NCI-H2196 (cell line): ENCODE measurements at regions not wholly inside any gene's neighbourhood (a gene's known extent, or its start where the extent isn't known, plus 50 kb on each side); places are given as distances from the start of the nearest gene placed in this dataset.
"Not testable (repeated sequence)": the region's sequence is repeated elsewhere in the genome, so short reads cannot be mapped to it uniquely, and the experiment has no call there.

Source experiments
- DNase-seq: peaks from one replicate; lab custom pipeline; 2025; ENCODE audit not compliant: unreplicated experiment; lab: John Stamatoyannopoulos, UW

DNA sequence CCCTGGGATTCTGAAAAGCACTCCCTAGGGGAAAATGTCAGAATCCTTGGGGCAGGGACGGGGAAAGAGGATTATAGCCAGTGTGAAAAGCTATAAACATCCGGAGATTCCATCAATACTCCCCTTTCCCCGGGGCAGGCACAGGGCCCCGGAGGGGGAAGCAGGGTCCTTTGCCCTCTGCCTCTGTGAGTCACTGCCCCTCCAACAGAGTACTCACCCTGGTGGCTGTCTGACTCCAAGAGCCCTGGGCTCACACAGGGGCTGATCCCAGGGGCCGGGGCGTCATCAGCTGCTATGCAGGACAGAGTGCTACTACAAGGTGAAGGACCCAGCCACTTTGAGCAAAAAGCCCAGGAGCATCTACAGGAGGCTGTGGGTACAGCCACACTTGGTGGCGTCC is 133.0 kb upstream of the PRR20G start:
- no peak for DNase-seq

GRCh38 chr3:127419641-127420553 is 132.1 kb upstream of the PRR20G start:
- no peak for DNase-seq

- DNase-seq = no peak
Measured at GRCh38 chr3:127419182-127419581, 131.3 kb upstream of the PRR20G start.

DNA sequence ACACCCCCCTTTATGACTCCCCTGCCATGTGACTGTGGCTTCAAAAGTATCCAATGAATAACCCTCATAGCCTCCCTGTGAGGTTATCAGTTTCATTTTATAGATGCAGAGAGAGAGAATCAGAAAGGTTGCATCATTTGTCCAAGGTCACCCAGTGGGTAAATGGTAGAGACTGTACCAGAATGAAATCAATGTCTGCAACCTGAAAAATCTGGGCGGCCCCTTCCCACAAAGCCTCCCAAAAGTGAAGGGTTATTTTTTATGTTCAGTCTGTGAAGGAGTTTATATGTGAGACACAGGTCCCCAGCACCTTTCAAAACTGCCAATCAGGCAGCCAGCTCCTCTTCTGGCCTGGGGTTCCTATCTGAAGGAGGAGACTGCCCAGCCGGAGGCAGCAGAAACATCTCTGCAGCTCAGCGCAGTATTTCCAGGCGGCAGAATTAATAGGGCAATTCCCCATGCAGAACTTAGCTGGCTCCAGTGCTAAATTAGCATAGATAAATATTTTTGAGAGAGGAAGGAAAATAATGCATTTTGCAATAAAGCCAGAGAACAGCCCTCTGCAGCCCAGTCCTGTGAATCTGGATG is 130.8 kb upstream of the PRR20G start:
- no peak for DNase-seq

DNA sequence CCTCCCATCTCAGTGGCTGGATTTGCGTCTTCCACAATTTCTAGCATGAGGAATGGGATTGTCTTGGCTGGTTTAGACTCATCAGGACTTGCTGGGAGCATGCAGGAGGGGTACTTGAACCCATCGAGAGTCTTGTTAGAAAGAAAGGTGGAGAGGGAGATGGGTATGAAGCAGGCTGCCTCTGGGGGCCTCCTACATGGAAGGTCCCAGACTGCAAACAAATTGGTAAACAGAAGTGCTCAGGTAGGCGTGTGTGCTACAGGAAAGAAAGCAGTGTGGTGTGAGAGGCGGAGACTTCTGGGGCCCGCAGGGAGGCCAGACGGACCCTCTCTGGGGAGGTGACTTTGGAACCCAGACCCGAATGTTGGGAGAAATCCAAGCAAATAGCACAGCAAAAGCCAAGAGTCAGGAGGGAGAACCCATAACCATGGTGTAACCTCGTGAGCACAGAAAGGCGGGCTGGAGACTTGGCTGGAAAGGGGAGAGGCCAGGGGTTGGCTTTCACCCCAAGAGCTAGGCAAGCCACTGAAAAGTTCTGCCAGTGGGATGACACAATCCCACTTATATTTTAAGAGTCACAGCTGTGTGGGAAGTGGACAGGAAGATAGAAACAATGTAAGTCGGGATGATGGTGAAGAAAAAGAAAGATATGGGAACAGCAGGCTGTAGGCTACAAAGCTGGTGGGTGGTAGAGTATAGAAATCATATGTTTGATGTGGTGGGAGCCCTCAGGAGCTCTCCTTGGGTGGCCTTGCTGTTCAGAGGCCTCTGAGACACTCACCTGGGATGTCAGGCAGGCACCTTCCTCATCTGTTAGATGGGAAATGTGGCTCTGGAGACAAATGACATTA is 130.1 kb upstream of the PRR20G start:
- DNase-seq = no peak

- no peak for DNase-seq
Measured at GRCh38 chr3:127413871-127414270, 126.0 kb upstream of the PRR20G start.

GRCh38 chr3:127413318-127413673 is 125.5 kb upstream of the PRR20G start:
- DNase-seq = no peak

DNA sequence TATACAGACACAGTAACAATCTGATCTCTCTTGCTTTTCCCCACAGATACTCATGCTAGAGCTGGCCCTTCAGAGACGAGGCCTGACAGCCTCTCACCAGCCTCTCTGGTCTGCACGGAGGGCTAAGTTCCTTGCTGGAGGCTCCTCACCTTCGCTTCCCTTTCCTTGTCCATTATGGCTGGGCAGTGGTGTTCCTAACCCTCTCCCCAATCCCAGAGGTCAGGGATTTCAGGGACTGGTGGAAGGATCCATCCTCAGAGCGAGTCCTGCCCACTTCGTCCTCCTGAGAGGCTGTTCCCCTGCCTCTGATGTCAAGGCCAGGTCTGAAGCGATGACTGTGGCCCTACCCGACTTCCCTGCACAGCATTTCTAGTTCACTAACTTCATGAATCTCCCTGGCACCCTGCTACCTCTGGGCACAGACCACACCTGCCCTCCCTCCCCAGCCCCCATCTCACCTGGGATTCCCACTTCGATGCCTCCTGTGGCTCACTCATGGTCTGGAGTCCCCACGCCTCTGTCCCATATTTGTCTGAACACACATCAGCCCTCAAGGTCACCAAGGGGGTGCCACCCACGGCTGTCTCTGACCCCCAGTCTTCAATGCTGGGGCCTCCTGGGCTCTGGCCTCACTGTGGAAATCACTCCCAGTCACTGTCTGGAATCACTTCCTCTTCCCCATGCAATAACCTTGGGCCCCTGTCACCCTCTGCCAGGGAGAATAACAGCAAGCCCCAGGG is 124.9 kb upstream of the PRR20G start:
- no peak for DNase-seq

- DNase-seq = not testable (repeated sequence)
Measured at GRCh38 chr3:127411875-127412274, 124.0 kb upstream of the PRR20G start.

DNA sequence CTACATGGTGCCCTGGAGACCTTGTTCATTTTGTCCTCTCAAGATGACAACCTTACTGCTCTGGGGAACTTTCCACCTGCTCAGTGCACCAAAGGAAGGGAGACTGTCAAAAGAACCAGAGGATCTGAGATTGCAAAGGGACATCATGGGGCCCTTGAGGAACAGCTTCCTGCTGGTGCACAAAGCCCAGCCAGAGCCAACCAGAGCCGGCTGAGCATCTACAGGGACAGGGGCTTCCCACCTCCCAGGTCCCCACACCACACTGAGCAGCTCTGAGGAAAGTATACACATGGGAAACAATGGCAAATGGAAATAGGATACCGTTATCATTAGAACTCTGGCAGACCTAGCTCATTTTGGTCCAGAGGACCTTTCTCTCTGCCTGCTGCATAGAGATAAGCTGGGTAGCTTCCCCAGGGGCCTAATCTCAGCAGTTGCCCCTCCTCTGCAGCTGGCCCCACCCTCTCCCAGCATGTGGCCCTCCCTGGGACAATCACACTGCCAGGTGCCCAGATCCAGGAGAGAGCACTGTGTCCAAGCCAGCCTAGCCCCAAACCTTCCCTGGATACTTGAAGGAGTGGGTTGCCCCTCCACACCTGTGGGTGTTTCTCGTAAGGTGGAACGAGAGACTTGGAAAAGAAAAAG is 123.4 kb upstream of the PRR20G start:
- no peak for DNase-seq

DNA sequence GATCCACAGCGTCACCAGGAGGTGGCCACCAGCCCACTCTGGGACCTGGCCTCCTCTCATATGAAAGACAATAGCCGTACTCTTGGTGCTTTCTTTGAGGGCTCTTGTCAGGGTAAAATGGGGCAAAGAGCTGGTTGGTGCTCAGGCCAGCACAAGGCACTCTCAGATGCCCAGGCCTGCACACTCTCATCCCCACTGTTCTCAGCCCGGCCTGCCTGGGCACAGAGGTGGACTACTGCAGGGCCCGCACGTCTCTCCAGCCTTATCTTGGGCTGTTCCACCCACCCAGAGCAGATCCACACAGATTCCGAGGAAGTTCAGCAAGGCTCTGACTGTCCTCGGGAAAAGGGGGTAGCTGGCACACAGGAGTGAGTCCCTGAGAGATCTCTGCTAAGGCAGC is 122.8 kb upstream of the PRR20G start:
- no peak for DNase-seq

DNA sequence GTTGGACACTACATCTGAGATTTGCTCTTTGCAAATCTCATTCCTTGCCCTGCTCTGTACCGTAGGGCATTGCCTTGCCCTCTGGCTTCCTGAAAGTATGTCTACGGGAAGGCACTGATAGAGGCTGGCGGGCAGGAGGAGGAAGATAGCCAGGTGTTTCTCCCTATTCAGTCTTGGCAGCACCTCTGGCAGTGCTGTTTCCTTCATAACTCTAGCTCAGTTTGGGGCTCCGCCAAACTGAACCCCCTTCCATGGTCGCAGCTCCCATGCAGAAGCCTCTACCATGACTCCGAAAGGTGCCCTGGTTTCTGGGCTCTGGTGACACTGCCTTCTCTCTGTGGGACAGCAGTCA is 122.3 kb upstream of the PRR20G start:
- no peak for DNase-seq

DNA sequence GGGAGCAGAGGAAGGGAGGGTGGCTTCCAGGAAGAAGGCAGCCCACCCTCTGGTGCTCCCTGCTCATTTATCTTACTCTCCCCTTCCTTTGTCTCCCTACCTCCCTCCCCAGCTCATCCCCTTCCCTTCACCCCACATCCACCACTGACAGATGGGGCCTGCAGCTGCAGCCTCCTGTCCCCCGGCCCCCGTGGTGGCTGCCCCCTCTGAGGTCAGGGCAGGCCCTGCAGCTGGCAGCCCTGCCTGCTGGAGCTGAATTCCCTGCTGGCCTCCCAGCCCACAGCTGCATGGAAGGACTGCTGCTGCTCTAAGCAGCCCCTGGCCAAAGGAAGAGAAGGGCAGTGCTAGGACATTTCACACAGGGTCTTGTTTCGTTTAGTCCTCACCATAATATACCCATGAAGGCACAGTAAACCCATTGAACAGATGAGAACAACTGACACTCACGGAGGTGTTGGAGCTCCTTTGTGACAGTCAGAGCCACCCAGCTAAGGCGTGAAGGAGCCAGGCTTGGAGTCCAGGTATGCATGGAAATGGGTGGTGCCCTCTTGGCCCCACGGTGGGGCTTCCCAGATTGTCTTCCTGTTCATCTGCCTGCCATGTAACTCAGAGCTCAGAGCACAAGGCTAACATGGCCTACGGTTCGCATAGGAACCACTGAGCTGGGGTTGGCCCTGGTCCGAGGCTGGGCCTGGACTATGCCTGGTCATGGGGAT is 121.7 kb upstream of the PRR20G start:
- DNase-seq = no peak

DNA sequence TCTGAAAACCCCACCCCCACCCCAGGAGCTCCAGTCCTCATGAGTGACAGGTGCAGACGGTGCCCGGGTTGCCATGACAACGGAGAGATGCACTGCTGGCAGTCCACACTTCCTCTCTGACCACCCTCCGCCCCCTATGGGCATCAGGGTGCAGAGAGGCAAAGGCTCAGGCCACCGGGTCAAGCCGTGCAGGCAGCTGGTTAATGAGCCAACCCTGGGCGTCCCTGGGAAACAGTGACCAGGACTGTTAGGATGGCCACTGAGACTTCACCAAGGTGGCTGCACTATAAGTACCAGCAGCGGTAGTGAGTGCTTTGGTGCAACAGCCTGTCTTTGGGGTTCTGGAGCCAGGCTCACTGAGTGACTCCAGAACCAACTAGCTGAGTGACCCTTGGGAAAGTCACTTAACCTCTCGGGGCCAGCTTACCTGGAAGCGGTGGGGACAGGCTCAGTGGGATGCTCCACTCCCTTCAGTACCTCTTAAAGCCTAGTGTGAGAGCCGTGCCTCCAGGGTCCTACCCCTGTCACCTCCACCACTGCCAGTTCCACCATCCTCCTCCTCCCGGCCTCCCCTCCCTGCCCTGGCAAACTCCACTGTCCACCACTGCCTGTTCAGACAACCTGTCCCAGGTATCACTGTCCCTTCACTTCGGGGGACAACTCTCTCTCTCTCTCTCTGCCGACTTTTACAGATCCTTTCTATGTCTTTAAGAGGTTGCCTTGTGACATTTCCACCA is 121.0 kb upstream of the PRR20G start:
- DNase-seq = no peak

GRCh38 chr3:127408022-127408683 is 120.3 kb upstream of the PRR20G start:
- no peak for DNase-seq

- no peak for DNase-seq
Measured at GRCh38 chr3:127407026-127407939, 119.4 kb upstream of the PRR20G start.

- no peak for DNase-seq
Measured at GRCh38 chr3:127406309-127407025, 118.6 kb upstream of the PRR20G start.
